ENCODE measurements at regions not wholly inside any gene's neighbourhood (a gene's known extent, or its start where the extent isn't known, plus 50 kb on each side); places are given as distances from the start of the nearest gene placed in this dataset.

GRCh38 chr7:25966469-25966868 lies 185.5 kb upstream of the NFE2L3 start:
- H3K27ac ChIP-seq (ENCODE audit: low read length): no peak overlapping the region

GRCh38 chr7:25967278-25968204 lies 184.5 kb upstream of the NFE2L3 start:
- H3K36me3 ChIP-seq (ENCODE audit: control insufficient read depth in 2 of 2, insufficient read depth in 2 of 2, low read length in 2 of 2): no peaks in the 10 kb centered on the region
- no peaks in the 10 kb centered on the region for H3K9me3 ChIP-seq (ENCODE audit: control insufficient read depth in 2 of 2, low read length in 2 of 2)
- no peaks in the 10 kb centered on the region for H3K4me1 ChIP-seq (ENCODE audit: control insufficient read depth, insufficient read depth, low read length)
- H3K27me3 ChIP-seq (ENCODE audit: control insufficient read depth in 1 of 2, insufficient read depth in 2 of 2, low read length in 2 of 2): peaks cover 6 to 7% of the 10 kb centered on the region in 2 donors
- no peak overlapping the region for H3K27ac ChIP-seq (ENCODE audit: low read length)
- H3K9ac ChIP-seq (ENCODE audit: low read length in 2 of 2): no peak overlapping the region
- no peak overlapping the region for H3K4me3 ChIP-seq (ENCODE audit: low read length in 2 of 2)

More at GRCh38 chr7:25966469-25966868, 185.5 kb upstream of the NFE2L3 start:
- no peaks in the 10 kb centered on the region for H3K4me1 ChIP-seq (ENCODE audit: control insufficient read depth, insufficient read depth, low read length)
- no peaks in the 10 kb centered on the region for H3K36me3 ChIP-seq (ENCODE audit: control insufficient read depth in 2 of 2, insufficient read depth in 2 of 2, low read length in 2 of 2)
- H3K27me3 ChIP-seq (ENCODE audit: control insufficient read depth in 1 of 2, insufficient read depth in 2 of 2, low read length in 2 of 2): peaks cover 6 to 7% of the 10 kb centered on the region in 2 donors
- no peaks in the 10 kb centered on the region for H3K9me3 ChIP-seq (ENCODE audit: control insufficient read depth in 2 of 2, low read length in 2 of 2)
- H3K4me3 ChIP-seq (ENCODE audit: low read length in 2 of 2): no peak overlapping the region
- H3K9ac ChIP-seq (ENCODE audit: low read length in 2 of 2): no peak overlapping the region

GRCh38 chr7:25968205-25968993 lies 183.6 kb upstream of the NFE2L3 start:
- Histone ChIP-seq H3K4me3 (ENCODE audit: low read length in 2 of 2) (no peak overlapping the region), H3K36me3 (ENCODE audit: control insufficient read depth in 2 of 2, insufficient read depth in 2 of 2, low read length in 2 of 2) (no peaks in the 10 kb centered on the region), H3K9me3 (ENCODE audit: control insufficient read depth in 2 of 2, low read length in 2 of 2) (no peaks in the 10 kb centered on the region), H3K4me1 (ENCODE audit: control insufficient read depth, insufficient read depth, low read length) (no peaks in the 10 kb centered on the region), H3K27ac (ENCODE audit: low read length) (no peak overlapping the region), H3K9ac (ENCODE audit: low read length in 2 of 2) (no peak overlapping the region), H3K27me3 (ENCODE audit: control insufficient read depth in 1 of 2, insufficient read depth in 2 of 2, low read length in 2 of 2) (peaks cover 4 to 7% of the 10 kb centered on the region in 2 donors)

- Histone ChIP-seq H3K27ac (ENCODE audit: low read length) (no peak overlapping the region), H3K9ac (ENCODE audit: low read length in 2 of 2) (no peak overlapping the region), H3K27me3 (ENCODE audit: control insufficient read depth in 1 of 2, insufficient read depth in 2 of 2, low read length in 2 of 2) (peaks cover 4 to 7% of the 10 kb centered on the region in 2 donors), H3K9me3 (ENCODE audit: control insufficient read depth in 2 of 2, low read length in 2 of 2) (no peaks in the 10 kb centered on the region), H3K4me3 (ENCODE audit: low read length in 2 of 2) (no peak overlapping the region), H3K36me3 (ENCODE audit: control insufficient read depth in 2 of 2, insufficient read depth in 2 of 2, low read length in 2 of 2) (no peaks in the 10 kb centered on the region), H3K4me1 (ENCODE audit: control insufficient read depth, insufficient read depth, low read length) (no peaks in the 10 kb centered on the region)
Measured at GRCh38 chr7:25970356-25970755, 181.6 kb upstream of the NFE2L3 start.

GRCh38 chr7:25970911-25971310 lies 181.1 kb upstream of the NFE2L3 start:
- H3K9ac ChIP-seq (ENCODE audit: low read length in 2 of 2): no peak overlapping the region
- H3K27me3 ChIP-seq (ENCODE audit: control insufficient read depth in 1 of 2, insufficient read depth in 2 of 2, low read length in 2 of 2): peaks cover 4 to 7% of the 10 kb centered on the region in 2 donors
- no peak overlapping the region for H3K27ac ChIP-seq (ENCODE audit: low read length)
- no peaks in the 10 kb centered on the region for H3K36me3 ChIP-seq (ENCODE audit: control insufficient read depth in 2 of 2, insufficient read depth in 2 of 2, low read length in 2 of 2)
- H3K9me3 ChIP-seq (ENCODE audit: control insufficient read depth in 2 of 2, low read length in 2 of 2): no peaks in the 10 kb centered on the region
- no peaks in the 10 kb centered on the region for H3K4me1 ChIP-seq (ENCODE audit: control insufficient read depth, insufficient read depth, low read length)
- H3K4me3 ChIP-seq (ENCODE audit: low read length in 2 of 2): no peak overlapping the region

- no peak overlapping the region for H3K9ac ChIP-seq (ENCODE audit: low read length in 2 of 2)
- H3K9me3 ChIP-seq (ENCODE audit: control insufficient read depth in 2 of 2, low read length in 2 of 2): peaks cover 4% of the 10 kb centered on the region in 2 donors
- no peaks in the 10 kb centered on the region for H3K4me1 ChIP-seq (ENCODE audit: control insufficient read depth, insufficient read depth, low read length)
- no peaks in the 10 kb centered on the region for H3K36me3 ChIP-seq (ENCODE audit: control insufficient read depth in 2 of 2, insufficient read depth in 2 of 2, low read length in 2 of 2)
- no peak overlapping the region for H3K27ac ChIP-seq (ENCODE audit: low read length)
- peaks cover 0 to 2% of the 10 kb centered on the region in 2 donors for H3K27me3 ChIP-seq (ENCODE audit: control insufficient read depth in 1 of 2, insufficient read depth in 2 of 2, low read length in 2 of 2)
- no peak overlapping the region for H3K4me3 ChIP-seq (ENCODE audit: low read length in 2 of 2)
Measured at GRCh38 chr7:25976630-25977029, 175.4 kb upstream of the NFE2L3 start.

- Histone ChIP-seq H3K27ac (ENCODE audit: low read length) (no peak overlapping the region), H3K4me1 (ENCODE audit: control insufficient read depth, insufficient read depth, low read length) (no peaks in the 10 kb centered on the region), H3K4me3 (ENCODE audit: low read length in 2 of 2) (no peak overlapping the region), H3K27me3 (ENCODE audit: control insufficient read depth in 1 of 2, insufficient read depth in 2 of 2, low read length in 2 of 2) (peaks cover 0 to 2% of the 10 kb centered on the region in 2 donors), H3K36me3 (ENCODE audit: control insufficient read depth in 2 of 2, insufficient read depth in 2 of 2, low read length in 2 of 2) (no peaks in the 10 kb centered on the region), H3K9ac (ENCODE audit: low read length in 2 of 2) (no peak overlapping the region), H3K9me3 (ENCODE audit: control insufficient read depth in 2 of 2, low read length in 2 of 2) (peaks cover 4% of the 10 kb centered on the region in 2 donors)
Measured at GRCh38 chr7:25978466-25978865, 173.5 kb upstream of the NFE2L3 start.

- Histone ChIP-seq H3K9me3 (ENCODE audit: control insufficient read depth in 2 of 2, low read length in 2 of 2) (peaks cover 4% of the 10 kb centered on the region in 2 donors), H3K27me3 (ENCODE audit: control insufficient read depth in 1 of 2, insufficient read depth in 2 of 2, low read length in 2 of 2) (peaks cover 0 to 2% of the 10 kb centered on the region in 2 donors), H3K4me1 (ENCODE audit: control insufficient read depth, insufficient read depth, low read length) (no peaks in the 10 kb centered on the region), H3K36me3 (ENCODE audit: control insufficient read depth in 2 of 2, insufficient read depth in 2 of 2, low read length in 2 of 2) (no peaks in the 10 kb centered on the region), H3K27ac (ENCODE audit: low read length) (no peak overlapping the region), H3K9ac (ENCODE audit: low read length in 2 of 2) (no peak overlapping the region), H3K4me3 (ENCODE audit: low read length in 2 of 2) (no peak overlapping the region)
Measured at GRCh38 chr7:25979605-25980004, 172.4 kb upstream of the NFE2L3 start.

GRCh38 chr7:25982684-25983083 lies 169.3 kb upstream of the NFE2L3 start:
- H3K27ac ChIP-seq (ENCODE audit: low read length): no peak overlapping the region
- peaks cover 0 to 2% of the 10 kb centered on the region in 2 donors for H3K27me3 ChIP-seq (ENCODE audit: control insufficient read depth in 1 of 2, insufficient read depth in 2 of 2, low read length in 2 of 2)
- H3K9me3 ChIP-seq (ENCODE audit: control insufficient read depth in 2 of 2, low read length in 2 of 2): peaks cover 0 to 4% of the 10 kb centered on the region in 2 donors
- no peaks in the 10 kb centered on the region for H3K4me1 ChIP-seq (ENCODE audit: control insufficient read depth, insufficient read depth, low read length)
- H3K4me3 ChIP-seq (ENCODE audit: low read length in 2 of 2): no peak overlapping the region
- H3K9ac ChIP-seq (ENCODE audit: low read length in 2 of 2): no peak overlapping the region
- H3K36me3 ChIP-seq (ENCODE audit: control insufficient read depth in 2 of 2, insufficient read depth in 2 of 2, low read length in 2 of 2): no peaks in the 10 kb centered on the region

GRCh38 chr7:25985196-25985595 lies 166.8 kb upstream of the NFE2L3 start:
- no peak overlapping the region for H3K9ac ChIP-seq (ENCODE audit: low read length in 2 of 2)
- peaks cover 0 to 4% of the 10 kb centered on the region in 2 donors for H3K9me3 ChIP-seq (ENCODE audit: control insufficient read depth in 2 of 2, low read length in 2 of 2)
- no peaks in the 10 kb centered on the region for H3K4me1 ChIP-seq (ENCODE audit: control insufficient read depth, insufficient read depth, low read length)
- H3K4me3 ChIP-seq (ENCODE audit: low read length in 2 of 2): no peak overlapping the region
- no peak overlapping the region for H3K27ac ChIP-seq (ENCODE audit: low read length)
- H3K36me3 ChIP-seq (ENCODE audit: control insufficient read depth in 2 of 2, insufficient read depth in 2 of 2, low read length in 2 of 2): no peaks in the 10 kb centered on the region
- peaks cover 0 to 2% of the 10 kb centered on the region in 2 donors for H3K27me3 ChIP-seq (ENCODE audit: control insufficient read depth in 1 of 2, insufficient read depth in 2 of 2, low read length in 2 of 2)

Data from stomach smooth muscle (tissue), 2 donors.